NCI-H69 (cell line): ENCODE measurements at regions not wholly inside any gene's neighbourhood (a gene's known extent, or its start where the extent isn't known, plus 50 kb on each side); places are given as distances from the start of the nearest gene placed in this dataset.
"Not testable (repeated sequence)": the region's sequence is repeated elsewhere in the genome, so short reads cannot be mapped to it uniquely, and the experiment has no call there.

ENCODE experiments used
- DNase-seq: peaks from one replicate; lab custom pipeline; 2025; lab: John Stamatoyannopoulos, UW

GRCh38 chr18:51522821-51523220, 325.3 kb upstream of the MEX3C start:
- no peak for DNase-seq

DNA sequence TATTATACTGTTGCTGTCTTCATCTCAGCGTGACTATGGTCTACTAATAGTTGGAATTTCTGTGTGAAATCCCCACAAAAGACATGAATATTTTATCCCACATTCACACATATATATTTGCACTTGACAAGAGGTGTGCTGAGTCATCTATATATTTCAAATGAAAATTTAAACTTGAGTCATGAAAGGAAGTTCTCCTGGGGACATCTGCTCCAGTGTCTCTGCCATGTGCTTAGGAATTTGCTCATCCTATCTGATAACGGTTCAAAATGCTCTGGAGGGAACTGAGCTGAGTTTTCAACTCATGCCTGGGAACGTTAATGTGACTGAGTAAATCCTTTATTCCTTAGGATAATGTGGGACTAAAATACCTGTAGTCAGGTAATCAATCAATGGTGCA, 326.2 kb upstream of the MEX3C start:
- DNase-seq, result no peak

GRCh38 chr18:51525453-51526225, 328.2 kb upstream of the MEX3C start:
- no peak for DNase-seq

DNA sequence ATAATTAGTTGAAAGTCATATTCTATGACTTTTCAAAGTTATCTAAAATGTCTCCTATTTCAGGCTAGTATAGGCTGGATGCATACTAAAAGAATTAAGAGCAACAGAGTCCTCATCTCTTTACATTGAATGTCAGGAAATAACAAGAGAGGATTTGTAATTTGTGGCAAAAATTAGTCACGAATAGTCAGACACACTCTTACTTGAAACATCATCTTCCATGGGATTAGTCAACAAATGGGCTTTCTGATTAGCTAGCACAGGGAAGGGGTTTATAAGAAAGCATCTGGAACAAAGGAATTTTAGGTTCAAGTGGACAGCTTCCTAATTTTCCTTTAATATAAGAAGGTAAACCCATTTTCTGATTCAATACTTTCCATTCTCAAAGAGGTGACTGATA, 330.3 kb upstream of the MEX3C start:
- no peak for DNase-seq

GRCh38 chr18:51531501-51531900, 334.0 kb upstream of the MEX3C start:
- DNase-seq, result no peak

DNA sequence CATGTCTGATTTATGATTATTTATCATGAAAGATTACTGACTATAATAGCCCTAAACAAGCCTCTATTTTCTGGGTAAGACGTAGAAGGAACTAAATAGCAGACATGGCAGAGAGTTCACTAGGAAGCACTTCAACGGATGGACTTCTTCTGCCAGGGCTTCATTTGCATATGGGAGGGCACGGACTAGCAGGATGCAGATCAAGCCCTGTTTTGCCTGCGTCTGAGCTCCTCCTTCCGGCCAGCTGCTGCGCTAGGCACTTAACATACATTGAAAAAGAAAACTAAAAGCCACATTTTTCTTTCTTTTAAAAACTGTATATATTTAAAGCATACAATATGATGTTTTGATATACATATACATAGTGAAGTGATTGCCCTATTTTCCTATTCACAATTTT, 340.0 kb upstream of the MEX3C start:
- DNase-seq, result peak; percentile 78

- DNase-seq, result no peak
Observed at GRCh38 chr18:51540562-51540961, 343.1 kb upstream of the MEX3C start.

DNA sequence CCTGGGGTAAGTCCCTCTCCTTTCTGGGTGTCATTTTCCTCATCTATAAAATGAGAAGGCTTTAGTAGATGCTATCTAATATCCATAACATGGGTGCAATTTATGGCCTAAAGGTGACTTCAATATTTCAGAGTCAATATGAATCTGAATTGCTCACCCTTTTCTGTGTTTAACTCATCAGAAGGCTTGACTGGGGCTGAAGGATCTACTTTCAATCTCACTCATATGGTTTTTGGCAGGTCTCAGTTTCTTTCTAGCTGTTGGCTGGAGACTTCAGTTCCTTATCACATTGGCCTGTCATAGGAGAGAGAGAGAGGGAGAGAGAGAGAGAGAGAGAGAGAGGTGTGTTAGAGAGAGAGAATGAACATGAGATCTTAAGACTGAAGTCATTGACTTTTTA, 343.7 kb upstream of the MEX3C start:
- no peak for DNase-seq

GRCh38 chr18:51543658-51544155, 346.2 kb upstream of the MEX3C start:
- no peak for DNase-seq

- no peak for DNase-seq
Observed at GRCh38 chr18:51545446-51545845, 348.0 kb upstream of the MEX3C start.

- peak; percentile 9 for DNase-seq
Observed at GRCh38 chr18:51559198-51559901, 361.9 kb upstream of the MEX3C start.

- peak; percentile 26 for DNase-seq
Observed at GRCh38 chr18:51559902-51560287, 362.4 kb upstream of the MEX3C start.

GRCh38 chr18:51561821-51562220, 364.3 kb upstream of the MEX3C start:
- DNase-seq, result no peak

- DNase-seq, result no peak
Observed at GRCh38 chr18:51562866-51563265, 365.4 kb upstream of the MEX3C start.

- DNase-seq, result peak; percentile 36
Observed at GRCh38 chr18:51563396-51563795, 365.9 kb upstream of the MEX3C start.

DNA sequence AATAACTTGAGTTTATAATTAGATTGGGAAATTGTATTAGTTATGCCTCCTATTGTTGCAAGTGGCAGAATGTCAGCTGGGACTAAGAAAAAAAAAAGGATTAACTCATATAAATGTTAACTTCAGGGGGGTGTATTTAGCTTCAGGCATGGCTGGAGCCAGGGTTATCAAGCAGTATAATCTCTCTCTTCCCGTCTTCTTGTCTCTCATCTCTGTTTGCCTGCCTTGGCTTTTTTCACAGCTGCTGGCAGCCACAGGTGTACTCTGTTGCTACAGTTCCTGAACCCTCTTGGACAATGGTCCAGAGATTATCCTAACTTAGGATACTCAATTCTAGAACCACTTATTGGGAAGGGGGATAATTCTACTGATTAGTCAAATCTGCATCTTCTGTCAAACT, 370.7 kb upstream of the MEX3C start:
- no peak for DNase-seq

- DNase-seq, result peak; percentile 63
Observed at GRCh38 chr18:51569153-51569552, 371.7 kb upstream of the MEX3C start.

DNA sequence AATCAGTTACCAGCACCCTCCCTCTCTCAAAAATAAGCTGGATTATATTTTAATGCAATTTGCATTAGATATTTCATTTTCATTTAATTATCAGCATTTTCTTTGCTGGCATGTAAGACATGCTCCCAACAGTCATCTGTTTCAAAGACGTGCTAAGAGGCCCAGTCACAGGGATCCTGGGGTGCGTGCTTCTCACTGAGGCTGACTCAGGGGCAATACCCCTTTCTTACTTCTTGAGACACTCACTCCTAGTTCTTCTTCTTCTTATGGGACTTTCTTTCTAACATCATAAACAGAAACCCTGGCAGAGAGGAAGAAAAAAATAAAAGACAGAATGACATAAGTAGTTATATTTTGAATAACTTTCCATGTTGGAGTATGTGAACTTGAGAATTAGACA, 372.1 kb upstream of the MEX3C start:
- no peak for DNase-seq

DNA sequence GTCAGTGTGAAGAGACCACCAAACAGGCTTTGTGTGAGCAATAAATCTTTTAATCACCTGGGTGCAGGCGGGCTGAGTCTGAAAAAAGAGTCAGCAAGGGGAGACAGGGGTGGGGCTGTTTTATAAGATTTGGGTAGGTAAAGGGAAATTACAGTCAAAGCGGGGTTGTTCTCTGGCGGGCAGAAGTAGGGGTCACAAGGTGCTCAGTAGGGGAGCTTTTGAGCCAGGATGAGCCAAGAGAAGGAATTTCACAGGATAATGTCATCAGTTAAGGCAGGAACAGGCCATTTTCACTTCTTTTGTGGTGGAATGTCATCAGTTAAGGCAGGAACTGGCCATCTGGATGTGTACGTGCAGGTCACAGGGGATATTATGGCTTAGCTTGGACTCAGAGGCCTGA, 372.6 kb upstream of the MEX3C start:
- DNase-seq, result not testable (repeated sequence)

- DNase-seq, result not testable (repeated sequence)
Observed at GRCh38 chr18:51573886-51574285, 376.4 kb upstream of the MEX3C start.

GRCh38 chr18:51575171-51575570, 377.7 kb upstream of the MEX3C start:
- DNase-seq, result no peak

GRCh38 chr18:51578406-51578980, 381.0 kb upstream of the MEX3C start:
- no peak for DNase-seq

DNA sequence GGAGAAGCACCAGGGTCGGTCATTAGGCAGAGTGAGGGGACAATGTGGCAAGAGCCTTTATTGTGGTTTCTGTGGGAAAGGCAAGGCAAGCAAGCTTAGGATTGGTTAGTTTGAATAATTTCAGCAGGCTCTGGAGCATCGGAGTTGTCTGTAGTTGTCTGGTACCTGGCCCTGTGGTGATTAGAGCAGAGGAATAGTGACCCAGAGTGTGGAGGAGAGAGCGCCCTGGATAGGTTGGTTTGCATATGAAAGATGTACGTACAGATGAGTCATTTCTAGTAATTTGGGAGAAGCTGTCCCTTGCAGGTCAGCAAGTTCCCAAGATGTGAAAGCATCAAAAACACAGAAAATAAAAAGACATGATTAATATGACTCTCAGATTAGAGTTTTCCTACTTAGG, 383.1 kb upstream of the MEX3C start:
- DNase-seq, result no peak
